Hepatocyte (in vitro differentiated cells): ENCODE measurements at regions not wholly inside any gene's neighbourhood (a gene's known extent, or its start where the extent isn't known, plus 50 kb on each side); places are given as distances from the start of the nearest gene placed in this dataset.

ENCODE experiments used
- DNase-seq: peaks from one replicate; pipeline ENCODE4 v3.0.0-alpha.2; 2016; ENCODE audit warnings: low spot score
- H2AFZ ChIP-seq: fragments of 200-600 bp; sonication (generic); 2 replicates; pipeline ENCODE4 v1.6.0; 2016; ENCODE audit warnings: antibody characterized with exemption, mild to moderate bottlenecking
- H3K27ac ChIP-seq: fragments of 200-600 bp; sonication (generic); 2 replicates; pipeline ENCODE4 v1.5.1; 2016; ENCODE audit warnings: mild to moderate bottlenecking
- H3K27me3 ChIP-seq: fragments of 200-600 bp; sonication (generic); 2 replicates; pipeline ENCODE4 v1.6.1; 2016
- H3K36me3 ChIP-seq: fragments of 200-600 bp; sonication (generic); replicated peaks from 2 replicates; pipeline ENCODE4 v1.5.1; 2016; ENCODE audit warnings: low read depth; ENCODE audit not compliant: insufficient read depth
- H3K4me1 ChIP-seq: fragments of 200-600 bp; sonication (generic); 2 replicates; pipeline ENCODE4 v1.5.1; 2016; ENCODE audit warnings: mild to moderate bottlenecking, moderate library complexity; ENCODE audit not compliant: insufficient read depth
- H3K4me2 ChIP-seq: fragments of 200-600 bp; sonication (generic); 2 replicates; pipeline ENCODE4 v1.6.0; 2016
- H3K4me3 ChIP-seq: fragments of 200-600 bp; sonication (generic); 2 replicates; pipeline ENCODE4 v1.5.1; 2016; ENCODE audit warnings: mild to moderate bottlenecking
- H3K79me2 ChIP-seq: fragments of 200-600 bp; sonication (generic); 2 replicates; pipeline ENCODE4 v1.6.0; 2017; ENCODE audit warnings: mild to moderate bottlenecking
- H3K9me2 ChIP-seq: fragments of 200-600 bp; sonication (generic); replicated peaks from 2 replicates; pipeline ENCODE4 v1.6.0; 2017; ENCODE audit warnings: mild to moderate bottlenecking; ENCODE audit not compliant: insufficient read depth
- H3K9me3 ChIP-seq: fragments of 200-600 bp; sonication (generic); 2 replicates; pipeline ENCODE4 v1.5.1; 2016; ENCODE audit warnings: low read depth, mild to moderate bottlenecking
- H4K20me1 ChIP-seq: fragments of 200-600 bp; sonication (generic); 2 replicates; pipeline ENCODE4 v1.6.0; 2016; ENCODE audit warnings: mild to moderate bottlenecking; ENCODE audit not compliant: insufficient read depth, poor library complexity, severe bottlenecking
- CTCF ChIP-seq: fragments of 200-600 bp; sonication (generic); IDR thresholded peaks from 2 replicates; pipeline ENCODE4 v1.5.1; 2016; ENCODE audit warnings: antibody characterized with exemption, mild to moderate bottlenecking; ENCODE audit not compliant: poor library complexity
- EZH2 ChIP-seq: fragments of 200-600 bp; sonication (generic); IDR thresholded peaks from 2 replicates; pipeline ENCODE4 v1.6.1; 2016; ENCODE audit warnings: antibody characterized with exemption, mild to moderate bottlenecking, borderline replicate concordance
- EZH2phosphoT487 ChIP-seq: fragments of 200-600 bp; sonication (generic); IDR thresholded peaks from one replicate; pipeline ENCODE4 v1.6.1; 2018; ENCODE audit warnings: antibody characterized with exemption, mild to moderate bottlenecking, low read depth, moderate library complexity; ENCODE audit not compliant: unreplicated experiment, severe bottlenecking
- WGBS: methylation state at CpG from one replicate; pipeline ENCODE4 v1.1.6; 2016; ENCODE audit warnings: low lambda C conversion rate; ENCODE audit errors: missing lambda C conversion rate; 5-methylcytosine and 5-hydroxymethylcytosine counted together

- H4K20me1 ChIP-seq, result no peaks in the 10 kb centered on the region
- no peaks in the 10 kb centered on the region for H3K27me3 ChIP-seq
- no peaks in the 10 kb centered on the region for H3K9me2 ChIP-seq
- H2AFZ ChIP-seq, result no peak overlapping the region
- no peaks in the 10 kb centered on the region for H3K79me2 ChIP-seq
- no peaks in the 10 kb centered on the region for H3K36me3 ChIP-seq
- H3K4me2 ChIP-seq, result no peak overlapping the region
- H3K9me3 ChIP-seq, result no peaks in the 10 kb centered on the region
- H3K27ac ChIP-seq, result no peak overlapping the region
- 83% methylated on average over 3 of the region's 3 CpGs for WGBS
- no peaks in the 10 kb centered on the region for H3K4me1 ChIP-seq
- no peak for DNase-seq
- TF ChIP-seq EZH2 (no peak), CTCF (no peak), EZH2phosphoT487 (no peak)
- no peak overlapping the region for H3K4me3 ChIP-seq
Observed at GRCh38 chr13:76647550-76647949, 238.7 kb downstream of the KCTD12 start.

GRCh38 chr13:76646946-76647345, 239.3 kb downstream of the KCTD12 start:
- no peaks in the 10 kb centered on the region for H3K9me3 ChIP-seq
- H3K27ac ChIP-seq, result no peak overlapping the region
- H3K4me2 ChIP-seq, result no peak overlapping the region
- H3K36me3 ChIP-seq, result no peaks in the 10 kb centered on the region
- H3K9me2 ChIP-seq, result no peaks in the 10 kb centered on the region
- H3K79me2 ChIP-seq, result no peaks in the 10 kb centered on the region
- no peaks in the 10 kb centered on the region for H3K27me3 ChIP-seq
- WGBS, result 94% methylated on average over 2 of the region's 2 CpGs
- no peaks in the 10 kb centered on the region for H3K4me1 ChIP-seq
- no peaks in the 10 kb centered on the region for H4K20me1 ChIP-seq
- H2AFZ ChIP-seq, result no peak overlapping the region
- no peak for DNase-seq
- TF ChIP-seq EZH2, result no peak
- TF ChIP-seq CTCF, result no peak
- no peak for TF ChIP-seq EZH2phosphoT487
- H3K4me3 ChIP-seq, result no peak overlapping the region

GRCh38 chr13:76645632-76646031, 240.6 kb downstream of the KCTD12 start:
- TF ChIP-seq EZH2 (no peak), CTCF (no peak)
- H3K9me2 ChIP-seq, result no peaks in the 10 kb centered on the region
- H3K4me1 ChIP-seq, result peaks cover 4% of the 10 kb centered on the region
- H3K4me3 ChIP-seq, result no peak overlapping the region
- H2AFZ ChIP-seq, result no peak overlapping the region
- no peak for DNase-seq
- H3K9me3 ChIP-seq, result no peaks in the 10 kb centered on the region
- no peaks in the 10 kb centered on the region for H4K20me1 ChIP-seq
- H3K36me3 ChIP-seq, result no peaks in the 10 kb centered on the region
- H3K79me2 ChIP-seq, result no peaks in the 10 kb centered on the region
- H3K27ac ChIP-seq, result no peak overlapping the region
- H3K27me3 ChIP-seq, result no peaks in the 10 kb centered on the region
- 83% methylated on average over 2 of the region's 2 CpGs for WGBS
- H3K4me2 ChIP-seq, result no peak overlapping the region

DNA sequence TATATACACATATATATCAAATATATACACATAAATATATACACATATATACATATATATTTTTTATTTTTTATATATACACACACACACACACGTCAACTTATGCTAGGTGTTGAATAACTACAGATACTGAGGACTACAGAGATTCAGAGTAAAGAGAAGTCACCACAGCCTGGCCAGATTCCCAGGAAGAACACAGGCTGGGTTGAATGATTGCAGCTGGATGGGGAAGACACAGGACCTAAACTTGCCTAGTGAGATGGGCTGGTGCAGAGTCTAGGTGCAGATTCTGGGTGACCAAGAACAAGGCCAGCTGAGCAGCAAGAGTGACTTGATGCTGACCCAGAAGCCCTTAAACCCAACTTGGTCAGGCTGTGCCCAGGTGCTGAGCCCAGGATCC, 241.3 kb downstream of the KCTD12 start:
- Histone ChIP-seq H3K9me3 (no peaks in the 10 kb centered on the region), H3K79me2 (no peaks in the 10 kb centered on the region), H3K27ac (no peak overlapping the region), H3K4me1 (peaks cover 4% of the 10 kb centered on the region), H2AFZ (no peak overlapping the region), H3K36me3 (no peaks in the 10 kb centered on the region), H3K4me3 (no peak overlapping the region), H4K20me1 (no peaks in the 10 kb centered on the region), H3K9me2 (no peaks in the 10 kb centered on the region), H3K27me3 (no peaks in the 10 kb centered on the region), H3K4me2 (no peak overlapping the region)
- no peak for TF ChIP-seq CTCF
- no peak for TF ChIP-seq EZH2
- no peak for TF ChIP-seq EZH2phosphoT487
- WGBS, result 0% methylated on average over 1 of the region's 1 CpG
- DNase-seq, result no peak
